ENCODE measurements at regions not wholly inside any gene's neighbourhood (a gene's known extent, or its start where the extent isn't known, plus 50 kb on each side); places are given as distances from the start of the nearest gene placed in this dataset.

DNA sequence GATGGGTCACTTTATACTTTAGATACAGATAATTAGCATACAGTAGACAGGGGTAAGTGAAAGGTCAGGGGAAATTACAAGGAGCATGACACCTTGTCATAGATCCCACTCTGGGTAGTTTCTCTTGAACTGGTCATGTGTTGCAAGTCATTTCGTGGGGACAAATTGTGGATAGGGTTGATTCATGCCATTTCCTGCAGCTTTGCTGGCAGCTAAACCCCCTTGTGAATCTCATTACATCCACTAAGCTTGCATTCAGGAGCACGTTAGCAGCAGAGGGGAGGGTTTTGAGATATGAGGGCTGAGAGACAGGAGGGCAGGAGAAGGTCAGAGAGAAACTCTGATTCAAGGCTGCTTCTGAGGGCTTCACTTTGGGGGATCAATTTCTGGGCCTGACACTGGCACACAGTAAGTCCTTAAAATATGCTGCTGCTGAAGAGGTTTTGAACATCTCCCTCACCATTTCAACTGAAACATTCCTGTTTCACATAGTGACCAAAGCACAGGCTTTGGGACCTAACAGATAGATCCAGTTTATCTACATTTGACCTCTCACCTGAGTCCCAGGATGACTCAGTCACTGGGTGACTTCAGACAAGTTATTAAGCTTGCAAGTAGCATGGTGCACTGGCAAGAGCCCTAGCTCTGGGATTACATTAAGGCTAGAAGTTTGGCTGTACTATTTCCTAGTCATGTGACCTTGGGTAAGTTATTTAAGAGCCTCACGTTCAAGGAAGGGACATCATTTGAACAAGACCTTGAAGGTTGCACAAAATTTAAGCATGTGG, 206.0 kb upstream of the USP24 start (continued):
- TF ChIP-seq PAX8 (IDR thresholded peaks at IDR 0.05) = no peak
- no peak for TF ChIP-seq NFIC (IDR thresholded peaks at IDR 0.05; ENCODE audit: low read depth, low read length)
- no peak for TF ChIP-seq KDM1A (IDR thresholded peaks at IDR 0.05; ENCODE audit: borderline replicate concordance)
- TF ChIP-seq, protein P1, sequence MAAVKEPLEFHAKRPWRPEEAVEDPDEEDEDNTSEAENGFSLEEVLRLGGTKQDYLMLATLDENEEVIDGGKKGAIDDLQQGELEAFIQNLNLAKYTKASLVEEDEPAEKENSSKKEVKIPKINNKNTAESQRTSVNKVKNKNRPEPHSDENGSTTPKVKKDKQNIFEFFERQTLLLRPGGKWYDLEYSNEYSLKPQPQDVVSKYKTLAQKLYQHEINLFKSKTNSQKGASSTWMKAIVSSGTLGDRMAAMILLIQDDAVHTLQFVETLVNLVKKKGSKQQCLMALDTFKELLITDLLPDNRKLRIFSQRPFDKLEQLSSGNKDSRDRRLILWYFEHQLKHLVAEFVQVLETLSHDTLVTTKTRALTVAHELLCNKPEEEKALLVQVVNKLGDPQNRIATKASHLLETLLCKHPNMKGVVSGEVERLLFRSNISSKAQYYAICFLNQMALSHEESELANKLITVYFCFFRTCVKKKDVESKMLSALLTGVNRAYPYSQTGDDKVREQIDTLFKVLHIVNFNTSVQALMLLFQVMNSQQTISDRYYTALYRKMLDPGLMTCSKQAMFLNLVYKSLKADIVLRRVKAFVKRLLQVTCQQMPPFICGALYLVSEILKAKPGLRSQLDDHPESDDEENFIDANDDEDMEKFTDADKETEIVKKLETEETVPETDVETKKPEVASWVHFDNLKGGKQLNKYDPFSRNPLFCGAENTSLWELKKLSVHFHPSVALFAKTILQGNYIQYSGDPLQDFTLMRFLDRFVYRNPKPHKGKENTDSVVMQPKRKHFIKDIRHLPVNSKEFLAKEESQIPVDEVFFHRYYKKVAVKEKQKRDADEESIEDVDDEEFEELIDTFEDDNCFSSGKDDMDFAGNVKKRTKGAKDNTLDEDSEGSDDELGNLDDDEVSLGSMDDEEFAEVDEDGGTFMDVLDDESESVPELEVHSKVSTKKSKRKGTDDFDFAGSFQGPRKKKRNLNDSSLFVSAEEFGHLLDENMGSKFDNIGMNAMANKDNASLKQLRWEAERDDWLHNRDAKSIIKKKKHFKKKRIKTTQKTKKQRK (IDR thresholded peaks at IDR 0.05; ENCODE audit: low read depth, low read length) = no peak
- no peak for TF ChIP-seq NFXL1 (IDR thresholded peaks at IDR 0.05; ENCODE audit: borderline replicate concordance)
- no peak for TF ChIP-seq MXI1 (IDR thresholded peaks at IDR 0.05; ENCODE audit: low read depth, low read length)
- no peak for TF ChIP-seq CHD1 (IDR thresholded peaks at IDR 0.05; ENCODE audit: low read depth, low read length)
- no peak for TF ChIP-seq CREB1 (IDR thresholded peaks at IDR 0.05; ENCODE audit: low read depth)
- no peak for TF ChIP-seq CEBPB (IDR thresholded peaks at IDR 0.05; ENCODE audit: borderline replicate concordance in 1 of 2, low read depth in 2 of 2, low read length in 2 of 2)

DNA sequence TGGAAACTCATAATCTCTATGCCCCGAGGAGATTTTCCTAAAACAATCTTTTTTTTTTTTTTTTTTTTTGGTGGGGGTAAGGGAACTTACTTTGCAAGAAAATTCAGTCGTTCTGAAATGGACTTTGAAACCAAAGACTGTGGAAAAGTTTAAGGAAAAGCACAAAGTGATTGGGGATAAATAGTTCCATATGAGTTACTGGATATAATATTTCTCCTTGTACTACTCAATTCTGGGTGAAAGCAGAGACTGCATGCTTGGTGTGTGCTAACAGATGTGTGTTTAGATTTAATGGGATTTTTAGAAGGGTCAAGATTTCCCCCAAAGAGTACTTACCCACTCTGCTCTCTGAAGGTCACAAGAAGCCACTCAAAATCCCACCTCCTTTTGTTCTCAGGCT, 204.9 kb upstream of the USP24 start:
- ATAC-seq (no peak), FAIRE-seq (no peak), DNase-seq (ENCODE audit: low read depth, low spot score) (no peak)
- no peaks in the 10 kb centered on the region for H3K79me2 ChIP-seq (ENCODE audit: control insufficient read depth, insufficient read depth, low read length)
- BruUV-seq (replicated peaks) = no TSS peak
- no peaks in the 10 kb centered on the region for H3K9me3 ChIP-seq (replicated peaks; ENCODE audit: control insufficient read depth, insufficient read depth, low read length)
- H4K20me1 ChIP-seq (ENCODE audit: control insufficient read depth, insufficient read depth) = no peaks in the 10 kb centered on the region
- WGBS (ENCODE audit: insufficient coverage, insufficient replicate concordance, low lambda C conversion rate, missing lambda C conversion rate) = 0% methylated on average over 1 of the region's 2 CpGs
- no peaks in the 10 kb centered on the region for H3K4me1 ChIP-seq (ENCODE audit: control insufficient read depth, insufficient read depth, low read length)
- ChIA-PET POLR2A (no interaction called here), SMC1A (ENCODE audit: uncharacterized antibody, unreplicated experiment) (no interaction called here), CTCF (no interaction called here), RAD21 (ENCODE audit: unreplicated experiment) (no interaction called here)
- H3K9ac ChIP-seq (ENCODE audit: control insufficient read depth, insufficient read depth, low read length) = no peak overlapping the region
- H3K4me3 ChIP-seq = no peak overlapping the region
- no peak overlapping the region for H3K27ac ChIP-seq (ENCODE audit: control insufficient read depth, insufficient read depth)
- in situ Hi-C loops (cut with MboI) (no loop called here), intact Hi-C loops (cut with micrococcal nuclease; ENCODE audit: unreplicated experiment) (no loop called here)
- no peaks in the 10 kb centered on the region for H3K27me3 ChIP-seq (replicated peaks in 1 of 2; ENCODE audit: control insufficient read depth in 2 of 2, insufficient read depth in 2 of 2, low read length in 1 of 2)
- H2AFZ ChIP-seq (ENCODE audit: control insufficient read depth, low read depth, low read length) = no peak overlapping the region
- no peaks in the 10 kb centered on the region for H3K36me3 ChIP-seq (ENCODE audit: control insufficient read depth in 2 of 2, insufficient read depth in 2 of 2, low read length in 1 of 2)
- no peak overlapping the region for H3K4me2 ChIP-seq (ENCODE audit: control insufficient read depth, insufficient read depth)
- TF ChIP-seq YBX1 (IDR thresholded peaks at IDR 0.05) (no peak), ZNF274 (IDR thresholded peaks at IDR 0.05; ENCODE audit: insufficient read depth, insufficient read length) (no peak), TARDBP (IDR thresholded peaks at IDR 0.05; ENCODE audit: borderline replicate concordance) (no peak), TAF1 (IDR thresholded peaks at IDR 0.05; ENCODE audit: borderline replicate concordance, low read depth, low read length) (no peak), HDAC6 (IDR thresholded peaks at IDR 0.05; ENCODE audit: unreplicated experiment) (no peak), ZBED1 (IDR thresholded peaks at IDR 0.05; ENCODE audit: borderline replicate concordance) (no peak), POLR2AphosphoS5 (IDR thresholded peaks at IDR 0.05; ENCODE audit: low read length) (no peak)
- TF ChIP-seq, protein P2, sequence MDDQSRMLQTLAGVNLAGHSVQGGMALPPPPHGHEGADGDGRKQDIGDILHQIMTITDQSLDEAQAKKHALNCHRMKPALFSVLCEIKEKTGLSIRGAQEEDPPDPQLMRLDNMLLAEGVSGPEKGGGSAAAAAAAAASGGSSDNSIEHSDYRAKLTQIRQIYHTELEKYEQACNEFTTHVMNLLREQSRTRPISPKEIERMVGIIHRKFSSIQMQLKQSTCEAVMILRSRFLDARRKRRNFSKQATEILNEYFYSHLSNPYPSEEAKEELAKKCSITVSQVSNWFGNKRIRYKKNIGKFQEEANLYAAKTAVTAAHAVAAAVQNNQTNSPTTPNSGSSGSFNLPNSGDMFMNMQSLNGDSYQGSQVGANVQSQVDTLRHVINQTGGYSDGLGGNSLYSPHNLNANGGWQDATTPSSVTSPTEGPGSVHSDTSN (IDR thresholded peaks at IDR 0.05; ENCODE audit: insufficient replicate concordance, low read depth, low read length) = no peak
